Keratinocyte (primary cell): ENCODE measurements at regions not wholly inside any gene's neighbourhood (a gene's known extent, or its start where the extent isn't known, plus 50 kb on each side); places are given as distances from the start of the nearest gene placed in this dataset.

Experiments used
- EZH2 ChIP-seq: IDR thresholded peaks from one replicate; pipeline ENCODE4 v1.6.1; 2012; ENCODE audit warnings: inconsistent platforms, mild to moderate bottlenecking, low read length, moderate library complexity
- TF ChIP-seq, protein P1 (sequence below), 3 experiments: IDR thresholded peaks in 1 of 3; conservative IDR thresholded peaks in 1 of 3; optimal IDR thresholded peaks in 1 of 3; 2 replicates in 2 of 3; 3 replicates in 1 of 3; pipeline versions ENCODE3 to v1.5.1; 2011; ENCODE audit warnings: low read length in 3 of 3, mild to moderate bottlenecking in 3 of 3, moderate library complexity in 2 of 3, control low read depth in 1 of 3, inconsistent platforms in 1 of 3; ENCODE audit not compliant: insufficient read depth in 2 of 3; ENCODE audit errors: extremely low read depth in 1 of 3

GRCh38 chr4:15164571-15164970, 162.3 kb downstream of the CPEB2 start:
- TF ChIP-seq, protein P1, sequence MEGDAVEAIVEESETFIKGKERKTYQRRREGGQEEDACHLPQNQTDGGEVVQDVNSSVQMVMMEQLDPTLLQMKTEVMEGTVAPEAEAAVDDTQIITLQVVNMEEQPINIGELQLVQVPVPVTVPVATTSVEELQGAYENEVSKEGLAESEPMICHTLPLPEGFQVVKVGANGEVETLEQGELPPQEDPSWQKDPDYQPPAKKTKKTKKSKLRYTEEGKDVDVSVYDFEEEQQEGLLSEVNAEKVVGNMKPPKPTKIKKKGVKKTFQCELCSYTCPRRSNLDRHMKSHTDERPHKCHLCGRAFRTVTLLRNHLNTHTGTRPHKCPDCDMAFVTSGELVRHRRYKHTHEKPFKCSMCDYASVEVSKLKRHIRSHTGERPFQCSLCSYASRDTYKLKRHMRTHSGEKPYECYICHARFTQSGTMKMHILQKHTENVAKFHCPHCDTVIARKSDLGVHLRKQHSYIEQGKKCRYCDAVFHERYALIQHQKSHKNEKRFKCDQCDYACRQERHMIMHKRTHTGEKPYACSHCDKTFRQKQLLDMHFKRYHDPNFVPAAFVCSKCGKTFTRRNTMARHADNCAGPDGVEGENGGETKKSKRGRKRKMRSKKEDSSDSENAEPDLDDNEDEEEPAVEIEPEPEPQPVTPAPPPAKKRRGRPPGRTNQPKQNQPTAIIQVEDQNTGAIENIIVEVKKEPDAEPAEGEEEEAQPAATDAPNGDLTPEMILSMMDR (optimal IDR thresholded peaks at IDR 0.05 in 1 of 3, IDR thresholded peaks at IDR 0.05 in 1 of 3, conservative IDR thresholded peaks at IDR 0.05 in 1 of 3; ENCODE audit: extremely low read depth in 1 of 3, insufficient read depth in 2 of 3, low read length in 3 of 3), result no peak
- no peak for TF ChIP-seq EZH2
